GM18868 (cell line): ENCODE measurements at regions not wholly inside any gene's neighbourhood (a gene's known extent, or its start where the extent isn't known, plus 50 kb on each side); places are given as distances from the start of the nearest gene placed in this dataset.
A peak's percentile ranks its signal among the peaks of the same experiment; 100 is the strongest.

ENCODE experiments used
- ATAC-seq: cut with Tn5 transposase; IDR thresholded peaks from one replicate; pipeline ENCODE4 v1.9.1; 2021; ENCODE audit warnings: mild to moderate bottlenecking, moderate library complexity; ENCODE audit not compliant: unreplicated experiment

DNA sequence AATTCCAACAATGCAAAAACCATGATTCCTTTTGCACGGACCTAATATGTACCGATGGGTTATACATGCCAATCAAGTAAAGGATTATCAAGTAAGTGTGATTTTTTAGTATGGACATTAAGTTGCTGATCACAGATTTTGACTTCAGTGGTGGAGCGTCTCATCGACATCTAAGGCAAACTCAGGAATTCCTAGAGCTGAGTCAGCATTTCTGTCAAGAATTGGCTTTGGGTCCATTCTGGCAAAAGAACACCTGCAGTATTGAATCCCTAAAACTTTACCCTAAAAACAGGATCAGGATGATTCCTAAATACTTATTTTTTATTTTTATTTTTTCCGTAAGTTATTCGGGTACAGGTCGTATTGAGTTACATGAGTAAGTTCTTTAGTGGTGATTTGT is 83.6 kb downstream of the HPGD start:
- no peak for ATAC-seq

- ATAC-seq: no peak
Observed at GRCh38 chr4:174437749-174438148, 84.5 kb downstream of the HPGD start.

GRCh38 chr4:174437324-174437723 is 85.0 kb downstream of the HPGD start:
- ATAC-seq: no peak

- no peak for ATAC-seq
Observed at GRCh38 chr4:174436377-174436776, 85.9 kb downstream of the HPGD start.

DNA sequence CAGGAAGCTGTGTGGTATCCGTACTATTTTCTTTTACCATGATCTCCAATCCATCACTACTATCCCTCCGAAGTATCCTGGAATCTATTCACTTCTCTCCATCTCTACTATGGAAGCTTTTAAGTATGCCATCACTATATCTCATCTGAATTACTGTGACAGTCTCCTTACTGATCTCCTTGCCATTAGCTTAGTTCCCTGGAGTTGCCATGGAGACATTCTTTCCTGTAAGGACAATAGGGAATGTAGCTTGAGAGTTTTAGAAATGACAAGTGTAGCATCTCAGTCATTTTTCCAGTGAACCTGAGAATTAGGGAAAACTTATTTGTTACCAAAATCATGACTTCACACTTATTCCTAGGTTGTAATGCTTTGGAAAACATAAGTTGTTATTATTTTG is 86.3 kb downstream of the HPGD start:
- no peak for ATAC-seq

DNA sequence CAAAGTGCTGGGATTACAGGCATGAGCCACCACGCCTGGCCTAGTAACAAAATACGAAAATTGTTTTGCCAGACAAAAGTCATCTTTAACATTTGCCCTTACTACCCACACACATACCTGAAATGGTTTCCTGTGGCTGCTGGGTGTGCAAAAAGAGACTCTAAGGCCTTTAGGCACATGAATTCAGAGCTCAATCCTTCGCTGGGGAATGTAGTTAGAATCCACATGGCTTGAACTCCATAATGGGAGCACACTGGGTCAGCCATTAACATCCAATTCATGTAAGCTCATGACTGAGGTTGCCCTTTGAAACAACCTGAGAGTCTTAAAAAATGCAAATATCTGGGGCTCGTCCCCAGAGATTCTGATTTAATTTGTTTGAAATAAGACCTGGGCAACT is 87.8 kb downstream of the HPGD start:
- ATAC-seq: no peak

GRCh38 chr4:174430576-174430975 is 91.7 kb downstream of the HPGD start:
- ATAC-seq: no peak

DNA sequence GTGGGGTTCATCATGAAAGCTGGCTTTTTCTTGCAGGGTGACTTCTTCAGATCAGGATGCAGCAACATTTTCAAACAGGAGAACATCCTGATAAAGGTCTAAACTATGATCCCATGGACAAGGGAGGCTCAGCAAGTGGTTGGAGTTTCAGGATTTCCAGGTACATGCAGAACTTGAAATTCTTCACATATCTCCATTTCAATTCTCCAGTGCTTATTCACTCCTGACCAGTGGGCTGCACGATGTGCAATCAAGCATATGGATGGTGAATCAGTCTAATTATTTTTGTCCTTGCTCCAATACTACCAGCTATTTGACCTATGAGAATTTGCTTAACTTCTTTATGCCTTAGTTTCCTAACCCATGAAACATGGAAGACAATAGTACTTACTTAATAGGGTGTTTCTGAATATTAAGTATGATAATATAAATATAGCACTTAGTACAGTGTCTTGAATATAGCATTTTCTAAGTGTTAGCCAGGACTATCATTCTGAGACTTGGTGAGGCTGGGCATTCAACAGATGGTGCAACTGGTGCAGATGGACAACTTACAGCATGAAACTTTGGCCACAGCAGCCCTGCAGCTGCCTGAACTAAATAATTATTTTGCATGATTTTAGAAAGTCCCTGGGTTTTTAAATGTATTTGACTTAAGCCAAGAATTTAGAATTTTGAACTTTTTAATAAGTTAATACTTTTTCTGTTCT is 92.4 kb downstream of the HPGD start:
- ATAC-seq: no peak

DNA sequence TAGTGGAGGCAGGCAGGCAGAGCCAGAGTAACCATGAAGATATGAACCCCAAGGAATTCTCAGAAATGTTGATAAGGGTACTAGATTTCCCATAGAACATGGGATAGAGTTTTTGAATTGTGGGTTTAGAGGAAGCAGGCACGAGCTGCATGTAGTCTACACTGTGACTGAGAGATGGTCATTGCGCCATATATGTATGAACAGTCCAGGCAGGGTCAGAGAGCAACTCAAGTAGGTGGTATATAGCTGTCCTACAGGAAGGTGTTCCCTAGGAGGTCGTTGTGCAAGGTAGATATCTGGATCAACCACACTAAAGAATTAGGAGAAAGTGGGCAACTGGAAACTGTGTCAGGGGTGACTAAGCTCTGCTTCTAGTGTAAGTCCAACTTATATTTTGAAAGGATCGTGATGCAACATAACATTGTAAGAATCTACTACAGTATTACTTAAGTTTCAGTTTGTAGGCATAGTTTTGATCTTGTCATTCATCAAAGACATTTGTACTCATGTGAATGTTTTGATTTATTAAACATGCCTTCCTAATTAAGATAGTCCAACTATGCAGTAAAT is 94.6 kb downstream of the HPGD start:
- ATAC-seq: no peak

DNA sequence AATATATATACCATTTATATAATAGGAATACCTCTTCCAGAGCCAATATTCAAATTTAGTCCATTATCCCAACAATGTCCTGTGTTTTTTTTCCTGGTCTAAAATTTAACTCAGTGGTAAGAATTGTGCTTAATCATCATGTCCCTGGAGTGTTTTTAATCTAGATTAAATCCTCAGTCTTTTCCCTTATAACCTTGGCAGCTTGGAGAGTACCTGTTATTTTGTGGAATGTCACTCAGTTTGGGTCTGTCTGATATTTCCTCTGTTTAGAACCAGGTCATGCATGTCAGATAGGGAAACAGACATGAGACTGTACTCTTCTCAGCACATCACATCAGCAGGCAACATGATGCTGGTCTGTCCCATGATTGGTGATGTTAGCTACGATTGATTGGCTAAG is 96.6 kb downstream of the HPGD start:
- ATAC-seq: no peak

- ATAC-seq: peak; percentile 82
Observed at GRCh38 chr4:174423257-174423944, 98.9 kb downstream of the HPGD start.

- ATAC-seq: peak; percentile 11
Observed at GRCh38 chr4:174422893-174423256, 99.4 kb downstream of the HPGD start.

- no peak for ATAC-seq
Observed at GRCh38 chr4:174420316-174420715, 102.0 kb downstream of the HPGD start.

GRCh38 chr4:174418640-174419212 is 103.6 kb downstream of the HPGD start:
- no peak for ATAC-seq

- ATAC-seq: no peak
Observed at GRCh38 chr4:174408841-174409552, 113.3 kb downstream of the HPGD start.

- ATAC-seq: no peak
Observed at GRCh38 chr4:174406383-174406782, 115.9 kb downstream of the HPGD start.

DNA sequence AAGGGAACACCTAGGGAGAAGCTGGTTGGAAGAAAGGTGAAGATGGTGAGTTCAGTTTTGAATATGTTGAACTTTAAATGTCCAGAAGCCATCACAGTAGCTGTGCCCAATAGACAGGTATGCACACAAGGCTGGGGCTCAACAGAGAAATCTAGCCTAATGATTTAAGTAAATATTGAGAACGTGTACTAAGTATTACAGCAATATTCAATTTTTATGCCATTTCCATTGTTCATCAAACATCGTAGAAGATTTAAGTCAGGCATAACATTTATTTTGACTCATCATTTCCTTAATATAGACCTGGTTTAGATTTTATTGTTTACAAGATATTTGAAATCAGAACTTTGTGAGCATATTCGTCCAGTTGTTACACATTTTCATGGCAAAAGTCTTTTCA is 116.4 kb downstream of the HPGD start:
- no peak for ATAC-seq

DNA sequence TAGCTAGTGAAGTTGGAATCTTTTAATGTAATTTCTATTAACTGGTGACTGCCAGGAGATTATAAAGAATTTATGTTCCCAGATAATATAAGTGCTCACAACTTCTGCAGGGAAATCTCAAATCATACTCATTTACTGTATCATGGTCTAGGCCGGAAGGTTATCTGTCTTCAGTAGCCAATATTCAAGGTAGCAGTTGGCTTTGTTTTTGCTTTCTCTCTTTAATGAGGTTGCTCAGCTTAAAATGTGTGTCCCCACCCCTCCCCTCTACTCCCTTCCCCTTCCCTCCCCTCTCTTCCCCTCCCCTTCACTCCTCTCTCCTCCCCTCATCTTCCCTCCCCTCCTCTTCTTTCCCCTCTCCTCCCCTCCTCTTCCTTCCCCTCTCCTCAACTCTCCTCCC is 117.6 kb downstream of the HPGD start:
- no peak for ATAC-seq

GRCh38 chr4:174403177-174403543 is 119.1 kb downstream of the HPGD start:
- ATAC-seq: no peak

DNA sequence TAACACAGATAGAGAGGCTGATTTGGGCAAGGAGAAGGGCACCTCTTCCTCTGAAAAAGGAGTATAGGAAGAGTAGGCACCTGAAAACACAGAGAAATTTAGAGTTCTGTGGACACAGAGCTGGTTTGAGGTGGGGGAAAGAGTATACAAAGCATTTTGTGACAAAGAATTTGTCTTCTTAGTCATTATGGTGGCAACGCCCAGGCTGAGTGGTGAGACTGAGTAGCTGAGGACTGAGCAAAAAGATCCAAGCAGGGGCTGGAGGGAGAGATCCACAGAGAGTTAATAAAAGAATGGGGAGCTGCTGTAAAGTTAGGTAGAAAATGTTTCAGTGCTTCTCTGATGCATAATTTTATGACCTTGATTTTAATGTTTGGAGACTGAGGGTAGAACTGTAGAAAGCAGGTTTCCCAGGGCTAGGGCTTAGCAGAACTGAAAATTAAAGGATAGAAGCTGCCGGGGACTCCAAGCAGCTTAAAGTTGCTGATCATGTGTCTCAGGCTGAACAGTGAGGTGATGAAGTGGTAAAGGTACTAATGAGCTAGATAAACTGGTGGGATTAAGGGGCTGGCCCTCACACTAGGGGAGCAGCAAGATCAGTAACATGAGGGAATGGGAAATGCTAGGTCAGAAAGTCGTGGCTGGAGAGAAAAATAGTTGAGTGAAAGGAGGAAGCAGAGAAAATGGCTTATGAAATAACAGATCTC is 118.9 kb downstream of the CEP44 start:
- ATAC-seq: no peak
